GM18951 (cell line): ENCODE measurements at regions not wholly inside any gene's neighbourhood (a gene's known extent, or its start where the extent isn't known, plus 50 kb on each side); places are given as distances from the start of the nearest gene placed in this dataset.

ENCODE experiments used
- POLR2A ChIP-seq: IDR thresholded peaks from 4 replicates; pipeline ENCODE4 v1.6.1; 2011; ENCODE audit warnings: mild to moderate bottlenecking; ENCODE audit not compliant: insufficient read length, insufficient read depth; ENCODE audit errors: extremely low read depth
- in situ Hi-C: fragments of 300-500 bp; cut with MboI; formaldehyde crosslinking; loops from one replicate; pipeline ENCODE4 v1.12.0; 2022; ENCODE audit warnings: low sequenced_read_pairs, mixed read lengths, inconsistent platforms; ENCODE audit not compliant: unreplicated experiment

DNA sequence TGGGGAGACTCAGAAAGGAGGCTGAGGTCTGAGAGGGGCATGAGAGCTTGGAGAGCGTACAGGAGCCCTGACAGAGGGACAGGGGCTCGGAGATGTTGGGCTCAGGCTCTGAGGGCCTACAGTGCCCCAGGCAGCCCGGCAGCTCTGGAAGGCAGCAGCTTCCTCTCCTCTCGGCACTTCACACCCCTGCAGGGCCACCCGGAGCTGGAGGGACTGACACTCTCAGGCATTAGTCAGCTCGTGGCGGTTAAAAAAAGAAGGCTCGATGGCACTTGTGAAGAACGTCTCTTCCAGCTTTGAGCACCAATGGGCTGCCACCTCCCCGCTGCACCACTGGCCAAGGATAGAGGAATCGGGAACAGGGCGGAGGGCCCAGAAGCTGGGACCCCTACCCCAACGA lies 62.6 kb upstream of the SIRPA start:
- TF ChIP-seq POLR2A, result no peak
- in situ Hi-C loops, result no loop called here

DNA sequence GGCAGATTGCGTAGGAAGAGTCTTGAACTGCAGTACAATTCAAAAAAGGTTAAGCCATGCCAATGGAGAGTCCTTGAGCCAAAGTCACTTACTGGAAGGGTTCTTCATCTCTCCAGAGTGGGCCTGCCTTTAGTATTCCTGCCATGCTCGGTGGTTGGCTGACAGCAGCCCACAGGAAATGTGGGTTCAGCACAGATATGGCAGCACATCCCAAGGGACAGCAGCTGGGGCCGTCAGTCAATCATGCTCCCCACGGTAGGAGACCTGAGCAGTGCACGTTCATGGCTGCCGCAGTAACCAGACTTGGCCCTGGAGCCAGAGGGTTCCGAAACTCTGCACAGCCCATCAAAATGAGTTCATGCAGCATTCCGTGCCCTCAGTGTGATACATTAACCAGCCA lies 63.6 kb upstream of the SIRPA start:
- in situ Hi-C loops, result no loop called here
- TF ChIP-seq POLR2A, result no peak

DNA sequence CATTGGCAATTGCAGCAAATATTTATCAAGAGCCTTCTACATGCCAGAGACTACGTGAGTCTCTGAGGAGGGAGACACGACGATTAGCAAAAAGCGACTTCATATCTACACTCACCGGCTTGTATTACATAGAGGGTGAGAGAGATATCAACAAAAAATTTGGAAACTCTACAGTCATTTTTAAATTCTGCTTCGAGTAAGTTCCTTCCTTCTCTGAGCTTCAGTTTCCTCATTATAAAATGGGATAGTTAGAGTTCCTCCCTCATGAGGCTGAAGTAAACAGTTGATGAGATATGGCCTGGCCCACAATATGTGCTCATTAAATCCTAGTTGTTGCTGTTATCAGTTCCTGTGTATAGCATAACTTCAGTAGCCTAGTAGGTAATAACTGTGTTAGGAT lies 64.1 kb upstream of the SIRPA start:
- TF ChIP-seq POLR2A, result no peak
- in situ Hi-C loops, result no loop called here

DNA sequence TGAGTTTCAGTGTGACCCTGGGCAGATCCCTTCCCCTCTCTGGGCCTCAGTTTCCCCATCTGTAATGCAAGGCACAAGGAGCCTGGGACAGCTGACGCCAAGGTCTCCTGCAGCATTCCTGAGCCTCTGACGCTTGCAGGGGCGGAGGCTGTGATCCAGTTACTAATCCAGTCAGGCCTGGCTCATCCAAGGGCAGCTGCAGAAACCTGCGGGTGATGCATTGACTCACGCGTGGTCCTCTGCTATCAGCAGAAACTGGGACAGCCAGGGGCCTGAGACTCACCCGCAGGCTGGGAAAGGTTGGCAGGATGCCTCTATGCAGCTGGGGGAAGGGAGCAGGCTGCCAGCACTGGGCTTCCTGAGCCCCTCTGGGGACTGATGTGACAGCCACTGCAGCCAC lies 65.0 kb upstream of the SIRPA start:
- TF ChIP-seq POLR2A, result no peak
- in situ Hi-C loops, result no loop called here

DNA sequence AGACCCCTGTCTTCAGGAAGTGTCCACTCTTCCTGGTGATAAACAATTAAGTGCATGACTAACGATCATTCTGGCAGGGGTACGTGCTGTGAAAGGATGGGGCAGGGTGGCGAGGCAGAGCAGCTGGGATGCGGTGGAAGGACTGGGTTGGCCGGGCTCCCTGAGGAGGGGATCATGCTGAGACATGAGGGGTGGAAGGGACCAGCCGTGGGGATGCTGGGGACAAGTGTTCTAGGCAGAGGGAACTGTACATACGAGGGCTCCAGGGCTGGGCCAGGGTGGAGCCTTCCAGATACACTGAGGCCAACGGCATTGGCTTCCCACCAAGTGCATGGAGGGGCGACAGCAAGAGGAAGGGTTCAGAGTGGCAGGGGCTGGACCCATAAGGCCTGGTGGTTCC lies 65.7 kb upstream of the SIRPA start:
- in situ Hi-C loops, result no loop called here
- no peak for TF ChIP-seq POLR2A

DNA sequence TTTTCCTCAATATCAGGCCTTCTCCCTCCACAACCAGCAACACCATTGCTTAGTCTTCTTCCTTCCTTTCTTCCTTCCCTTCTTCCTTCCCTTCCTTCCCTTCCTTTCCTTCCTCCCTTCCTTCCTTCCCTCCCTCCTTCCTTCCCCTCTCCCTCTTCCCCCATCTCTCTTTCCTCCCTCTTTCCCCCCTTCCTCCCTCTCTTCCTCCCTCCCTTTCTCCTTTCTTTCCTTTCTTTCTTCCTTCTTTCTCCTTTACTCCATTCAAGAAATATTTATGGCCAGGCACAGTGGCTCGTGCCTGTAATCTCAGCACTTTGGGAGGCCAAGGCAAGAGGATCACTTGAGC lies 66.4 kb upstream of the SIRPA start:
- no peak for TF ChIP-seq POLR2A
- in situ Hi-C loops, result no loop called here

DNA sequence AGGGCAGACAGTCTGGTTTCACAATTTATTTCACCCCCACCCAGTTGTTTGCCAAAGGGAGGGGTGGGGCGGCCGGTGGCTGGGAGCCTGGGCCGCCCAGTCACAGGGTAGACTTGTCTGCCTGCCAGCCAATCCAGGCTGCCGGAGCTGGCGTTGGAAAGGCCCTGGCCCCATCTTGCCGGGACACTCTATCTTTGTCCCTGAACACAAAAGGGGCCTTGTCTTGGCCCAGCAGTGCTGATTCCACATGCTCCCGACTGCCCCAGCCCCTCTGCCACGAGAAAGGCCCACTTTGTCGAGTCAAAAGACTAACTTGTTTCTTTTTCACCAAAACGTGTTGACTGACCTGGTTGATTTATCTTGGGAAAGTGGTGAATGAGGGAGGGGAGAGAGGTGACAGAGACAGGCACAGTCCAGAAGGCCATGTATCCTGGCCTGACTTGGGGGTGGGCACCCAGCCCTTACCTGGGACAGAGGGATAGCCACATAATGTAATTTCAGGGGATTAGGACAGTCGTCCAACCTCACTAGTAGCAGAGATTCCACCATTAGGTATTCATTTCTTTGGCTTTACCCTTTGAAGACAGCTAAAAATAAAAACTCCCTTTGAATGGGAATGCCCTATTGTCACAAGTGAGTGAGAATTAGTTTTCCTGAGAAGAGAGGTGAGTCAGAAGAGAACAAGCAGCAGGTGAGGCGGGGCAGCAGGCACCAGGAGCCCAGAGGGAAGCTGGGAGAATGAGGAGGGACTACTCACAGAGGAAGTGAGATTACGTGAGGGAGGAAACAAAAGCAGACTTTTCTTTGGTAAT lies 67.0 kb upstream of the SIRPA start:
- in situ Hi-C loops, result no loop called here
- TF ChIP-seq POLR2A, result no peak

DNA sequence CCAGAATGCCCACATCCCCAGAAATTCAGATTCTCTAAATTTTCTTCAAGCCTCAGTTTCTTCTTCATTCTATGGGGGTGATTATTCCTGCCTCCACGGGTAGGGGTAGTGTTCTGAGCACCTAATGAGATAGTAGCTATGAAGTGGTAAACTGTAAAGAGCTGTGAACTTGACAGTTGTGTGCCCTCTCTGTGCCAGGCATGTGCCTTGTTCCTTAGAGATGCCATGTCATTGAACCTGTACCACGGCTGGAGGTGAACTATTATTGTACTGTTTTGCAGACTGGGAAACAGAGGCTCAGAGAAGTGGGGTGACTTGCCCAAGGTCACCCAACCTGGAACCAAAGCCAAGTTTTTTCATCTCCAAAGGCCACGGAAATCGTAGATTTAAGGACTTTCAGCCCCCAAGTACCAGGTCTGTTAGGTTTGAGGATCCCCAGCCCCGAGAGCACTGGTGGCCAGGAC lies 67.7 kb upstream of the SIRPA start:
- no peak for TF ChIP-seq POLR2A
- in situ Hi-C loops, result no loop called here

DNA sequence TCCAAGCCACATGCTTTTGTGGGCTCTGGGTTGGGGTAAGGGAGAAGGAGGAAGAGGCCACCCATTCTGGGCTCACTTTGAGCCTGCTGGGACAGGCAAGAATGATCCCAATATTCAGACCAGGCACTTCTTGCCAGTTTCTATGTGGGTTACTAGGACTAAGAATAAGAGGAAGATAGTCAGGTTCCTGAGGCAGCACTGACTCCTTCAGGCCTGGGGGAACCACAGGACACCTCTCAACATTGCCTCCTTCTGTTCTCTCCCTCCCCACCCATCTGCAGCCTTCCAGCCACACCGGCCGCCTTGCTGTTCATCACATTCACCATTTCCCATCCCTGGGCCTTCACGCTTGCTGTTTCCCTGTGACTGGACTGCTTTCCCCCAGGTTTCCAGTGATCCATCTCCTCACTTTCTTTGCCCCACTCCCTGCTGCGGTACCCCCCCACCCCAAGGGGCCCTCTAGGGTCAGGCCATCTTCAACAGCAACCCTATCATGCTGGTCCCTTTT lies 69.2 kb upstream of the SIRPA start:
- in situ Hi-C loops, result no loop called here
- TF ChIP-seq POLR2A, result no peak

DNA sequence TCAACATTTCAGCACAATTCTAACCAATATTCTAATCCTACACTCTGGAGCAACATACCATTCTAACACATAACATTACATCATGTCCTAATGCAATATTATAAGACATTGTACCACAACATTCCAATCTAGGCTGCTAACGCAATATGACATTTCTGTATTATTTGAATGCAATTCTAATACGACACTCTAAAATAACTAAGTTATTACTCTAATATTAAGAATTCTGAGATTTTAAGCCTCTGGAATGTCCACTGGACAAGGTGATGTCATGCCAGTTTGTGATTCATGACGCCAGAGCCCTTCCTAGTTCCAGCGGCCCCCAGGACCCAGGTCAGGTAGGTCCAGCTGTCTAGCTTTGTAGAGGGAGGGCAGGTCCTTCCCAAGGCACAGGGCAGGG lies 69.7 kb upstream of the SIRPA start:
- in situ Hi-C loops, result no loop called here
- TF ChIP-seq POLR2A, result no peak

DNA sequence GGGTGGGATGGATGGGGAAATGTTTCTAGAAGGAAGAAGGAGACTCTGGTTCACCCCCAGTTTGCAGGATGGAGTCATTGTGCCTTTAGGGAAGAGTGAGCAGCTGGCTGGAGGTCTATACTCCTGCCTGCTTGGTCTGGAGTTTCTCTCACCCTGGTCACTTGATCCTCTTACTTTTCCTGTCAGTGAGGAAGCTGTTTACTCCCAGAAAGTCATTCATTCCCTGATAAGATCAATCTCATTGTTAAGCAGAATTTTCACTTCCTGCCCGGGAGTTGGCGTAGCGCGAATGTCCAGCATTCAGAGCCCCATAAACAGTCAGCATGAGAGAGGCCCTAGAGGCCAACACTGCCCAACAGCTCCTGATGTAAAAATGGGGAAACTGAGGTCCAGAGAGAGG lies 70.4 kb upstream of the SIRPA start:
- TF ChIP-seq POLR2A, result no peak

DNA sequence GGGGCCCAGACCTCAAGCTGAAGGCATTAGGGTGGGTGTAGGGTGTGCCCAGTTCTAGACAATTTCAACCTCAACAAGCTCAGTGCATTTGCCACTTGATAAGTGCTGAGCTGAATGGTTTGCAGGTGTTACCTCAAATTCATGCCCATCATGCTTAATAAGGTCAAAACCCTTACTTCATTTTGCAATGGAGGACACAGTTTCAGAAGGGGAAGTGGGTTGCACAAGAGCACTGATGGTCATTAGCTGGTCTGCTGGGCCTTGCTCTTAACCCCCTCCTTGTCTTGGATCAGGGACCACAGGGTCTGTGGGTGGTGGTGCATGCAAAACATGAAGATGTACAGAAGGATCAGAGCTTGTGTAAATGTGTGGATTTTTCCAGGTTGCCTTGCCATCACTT lies 71.0 kb upstream of the SIRPA start:
- in situ Hi-C loops, result no loop called here
- no peak for TF ChIP-seq POLR2A

More for the DNA sequence above, 70.4 kb upstream of the SIRPA start:
- in situ Hi-C loops, result no loop called here

DNA sequence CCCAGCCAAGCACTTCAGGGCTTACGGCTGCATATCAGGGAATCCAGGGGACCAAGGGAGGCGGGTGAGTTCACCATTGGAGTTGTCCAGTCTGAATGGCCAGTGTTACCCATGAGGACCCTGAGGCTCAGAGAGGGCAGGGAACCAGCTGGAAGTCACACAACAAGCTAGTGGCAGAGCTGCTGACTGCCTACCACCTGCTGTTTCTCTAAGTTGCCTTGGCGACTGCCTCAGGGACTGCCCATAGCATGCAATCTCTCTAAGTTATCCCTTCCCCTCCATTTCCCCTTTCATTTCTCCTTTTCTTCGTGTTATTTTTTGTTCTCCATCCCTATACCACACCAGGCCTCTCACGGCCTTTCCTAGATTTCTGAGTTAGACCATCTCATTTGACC lies 71.8 kb upstream of the SIRPA start:
- in situ Hi-C loops, result no loop called here
- TF ChIP-seq POLR2A, result no peak
